NCI-H69 (cell line): ENCODE measurements at regions not wholly inside any gene's neighbourhood (a gene's known extent, or its start where the extent isn't known, plus 50 kb on each side); places are given as distances from the start of the nearest gene placed in this dataset.
"Not testable (repeated sequence)": the region's sequence is repeated elsewhere in the genome, so short reads cannot be mapped to it uniquely, and the experiment has no call there.

Source experiments
- DNase-seq: peaks from one replicate; lab custom pipeline; 2025; lab: John Stamatoyannopoulos, UW

GRCh38 chr18:64718808-64719207, 569.9 kb upstream of the LINC00305 start:
- no peak for DNase-seq

DNA sequence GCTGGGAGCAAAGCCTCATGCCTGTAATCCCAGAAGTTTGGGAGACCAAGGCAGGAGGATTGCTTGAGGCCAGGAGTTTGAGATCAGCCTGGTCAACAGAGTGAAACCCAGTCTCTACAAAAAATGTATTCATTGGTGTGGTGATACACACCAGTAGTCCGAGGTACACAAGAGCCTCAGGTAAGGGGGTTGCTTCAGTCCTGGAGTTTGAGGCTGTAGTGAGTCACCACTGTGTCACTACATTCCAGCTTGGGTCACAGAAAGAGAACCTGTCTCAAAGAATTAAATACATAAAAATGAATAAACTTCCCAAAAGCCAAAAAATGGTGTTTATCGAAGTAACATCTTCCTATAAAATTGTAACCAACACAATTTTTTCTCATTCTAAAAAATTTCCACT, 568.1 kb upstream of the LINC00305 start:
- no peak for DNase-seq

DNA sequence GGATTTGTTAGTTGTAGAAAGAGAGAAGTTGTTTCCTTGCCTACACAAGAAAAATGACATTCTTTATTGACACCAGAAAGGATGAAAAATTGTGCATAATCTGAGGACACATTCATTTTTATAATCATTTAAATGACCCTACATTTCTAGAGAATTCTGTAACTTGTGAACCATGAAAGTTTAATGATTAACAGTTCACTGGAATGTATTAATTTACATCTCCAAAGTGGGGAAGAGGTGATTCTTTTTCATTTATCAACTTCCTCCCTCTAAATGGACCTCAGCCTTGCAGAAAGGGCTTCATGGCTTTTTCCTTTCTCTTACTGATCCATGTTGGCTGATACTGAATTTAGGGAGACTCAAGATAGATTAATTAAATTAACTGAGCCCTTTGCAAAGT, 565.2 kb upstream of the LINC00305 start:
- DNase-seq = no peak

DNA sequence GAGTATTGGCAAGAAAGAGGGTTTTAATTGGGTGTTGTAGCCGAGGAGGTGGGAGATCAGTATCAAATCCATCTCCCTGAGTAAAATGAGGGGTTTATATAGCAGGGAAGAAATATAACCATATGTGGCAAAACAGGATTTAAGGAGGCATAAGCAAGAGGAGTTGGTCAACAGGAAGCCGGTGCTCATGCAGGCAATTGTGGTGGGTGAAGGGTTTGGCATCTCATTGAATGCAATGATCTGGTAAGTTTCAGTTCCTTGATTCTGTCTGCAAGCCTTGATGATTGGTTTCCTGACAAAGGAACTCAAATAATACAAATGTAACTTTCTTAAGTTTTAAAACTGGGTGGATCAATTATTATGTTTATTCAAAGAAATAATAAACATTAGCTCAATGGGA, 564.4 kb upstream of the LINC00305 start:
- no peak for DNase-seq

GRCh38 chr18:64712035-64712434, 563.1 kb upstream of the LINC00305 start:
- no peak for DNase-seq

DNA sequence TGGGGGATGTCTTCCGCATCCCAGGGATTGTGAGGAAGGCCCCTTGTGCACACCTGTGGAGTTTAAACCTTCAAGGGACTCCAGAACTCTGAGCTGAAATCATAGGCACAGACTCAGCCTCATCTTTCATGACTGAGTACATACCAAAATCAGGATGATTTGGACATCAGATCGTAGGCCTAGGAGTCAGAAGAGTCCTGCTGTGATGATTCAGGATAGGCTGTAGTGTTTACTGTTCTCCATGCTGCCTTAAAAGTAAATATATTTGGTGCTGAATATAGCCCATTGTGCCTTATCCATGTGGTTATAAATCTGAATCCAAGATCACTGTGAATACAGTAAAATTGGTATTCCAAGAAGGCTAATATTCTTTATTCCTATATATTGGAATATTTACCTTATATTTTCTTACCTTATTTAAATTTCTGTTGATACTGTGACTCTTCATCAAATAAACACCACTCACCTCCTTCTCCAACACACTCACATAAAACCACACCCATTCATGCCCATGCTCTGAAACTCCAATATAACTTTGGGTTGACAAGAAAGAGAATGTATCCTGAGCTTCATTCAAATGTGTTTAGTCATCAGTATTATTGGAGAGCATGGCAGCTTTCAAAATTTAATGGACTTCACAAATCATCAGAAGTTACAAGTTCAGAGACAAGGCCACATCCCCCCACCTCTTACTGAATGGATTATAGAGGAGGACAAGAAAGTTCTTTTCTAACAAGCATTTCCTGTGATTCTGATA, 561.4 kb upstream of the LINC00305 start:
- peak; percentile 36 for DNase-seq

GRCh38 chr18:64707052-64707451, 558.2 kb upstream of the LINC00305 start:
- DNase-seq = no peak

GRCh38 chr18:64699081-64699480, 550.2 kb upstream of the LINC00305 start:
- DNase-seq = no peak

DNA sequence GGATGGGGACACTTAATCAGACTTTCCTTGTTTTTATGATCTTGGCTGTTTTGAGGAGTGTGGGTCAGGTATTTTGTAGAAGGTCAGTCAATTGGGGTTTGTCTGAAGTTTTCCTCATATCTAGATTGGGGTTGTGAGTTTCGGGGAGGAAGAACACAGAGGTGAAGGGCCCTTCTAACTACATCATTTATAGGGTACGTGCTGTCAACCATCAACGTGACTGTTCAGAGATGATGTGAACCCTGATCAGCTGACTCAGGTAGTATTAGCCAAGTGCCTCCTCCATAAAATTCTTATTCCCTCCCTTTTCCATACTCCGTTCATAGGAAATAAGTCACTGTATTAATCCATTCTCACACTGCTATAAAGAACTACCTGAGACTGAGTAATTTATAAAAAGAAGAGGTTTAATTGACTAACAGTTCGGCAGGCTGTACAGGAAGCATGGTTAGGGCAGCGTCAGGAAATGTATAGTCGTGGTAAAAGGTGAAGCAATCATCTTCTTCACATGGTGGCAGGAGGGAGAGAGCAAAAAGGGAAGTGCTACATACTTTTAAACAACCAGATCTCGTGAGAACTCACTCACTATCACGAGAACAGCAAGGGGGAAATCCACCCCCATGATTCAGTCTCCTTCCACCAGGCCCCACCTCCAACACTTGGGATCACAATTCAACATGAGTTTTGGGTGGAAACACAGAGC, 547.1 kb upstream of the LINC00305 start:
- DNase-seq = no peak

DNA sequence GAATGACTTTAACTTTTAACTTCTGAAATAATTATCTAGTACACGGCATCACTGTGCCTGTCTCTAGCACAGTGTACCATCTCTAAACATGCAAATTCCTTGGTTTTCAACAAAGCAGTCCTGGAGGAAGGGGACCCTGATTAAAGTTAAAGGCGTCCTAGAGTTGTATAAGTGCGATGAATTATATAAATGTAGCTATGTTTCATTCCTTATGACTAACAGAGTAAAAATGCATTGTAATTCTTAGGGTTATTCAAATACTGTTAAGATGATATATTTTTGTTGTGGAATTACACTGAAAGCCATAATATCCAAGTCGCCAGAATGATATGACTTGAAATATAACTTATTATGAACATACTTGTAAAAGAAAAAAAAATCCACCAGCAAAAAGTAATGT, 544.9 kb upstream of the LINC00305 start:
- no peak for DNase-seq

GRCh38 chr18:64692826-64693225, 543.9 kb upstream of the LINC00305 start:
- no peak for DNase-seq

DNA sequence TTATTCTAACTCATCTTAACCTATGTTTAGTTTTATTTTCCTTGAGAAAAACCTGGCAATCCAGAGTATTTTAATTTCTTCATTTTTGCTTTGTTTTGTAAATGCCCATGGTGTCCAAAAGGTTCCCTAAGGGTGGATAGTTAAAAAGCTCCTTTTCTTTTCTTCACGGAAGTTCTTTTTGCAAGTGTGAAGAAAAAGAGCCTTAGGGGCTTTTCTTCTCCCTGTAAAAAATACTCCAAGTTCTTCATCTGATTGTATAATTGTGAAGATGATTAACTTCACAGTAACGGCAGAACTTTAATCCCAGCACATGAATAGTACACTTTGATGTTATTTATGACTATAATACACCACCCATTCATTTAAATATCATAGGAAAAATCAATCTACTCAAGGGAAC, 530.2 kb upstream of the LINC00305 start:
- DNase-seq = no peak

DNA sequence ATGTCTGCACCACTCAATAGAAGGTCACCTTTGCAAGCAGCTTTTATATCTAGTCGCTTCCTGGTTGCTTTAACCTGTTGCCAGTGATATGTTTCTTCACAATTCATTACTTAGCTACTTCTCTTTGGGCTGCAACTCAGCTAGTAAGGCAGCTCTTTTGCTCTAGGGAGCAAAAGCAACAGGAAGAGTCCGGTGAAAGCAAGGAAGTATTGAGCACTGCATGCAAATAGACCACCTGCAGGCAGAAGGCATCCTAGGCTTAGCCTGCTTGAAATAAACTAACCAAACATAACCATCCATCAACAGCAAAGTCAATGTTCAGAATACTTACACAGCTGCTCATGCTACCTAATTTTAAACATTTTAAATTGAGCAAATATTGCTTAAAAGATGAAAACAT, 529.2 kb upstream of the LINC00305 start:
- peak; percentile 35 for DNase-seq

DNA sequence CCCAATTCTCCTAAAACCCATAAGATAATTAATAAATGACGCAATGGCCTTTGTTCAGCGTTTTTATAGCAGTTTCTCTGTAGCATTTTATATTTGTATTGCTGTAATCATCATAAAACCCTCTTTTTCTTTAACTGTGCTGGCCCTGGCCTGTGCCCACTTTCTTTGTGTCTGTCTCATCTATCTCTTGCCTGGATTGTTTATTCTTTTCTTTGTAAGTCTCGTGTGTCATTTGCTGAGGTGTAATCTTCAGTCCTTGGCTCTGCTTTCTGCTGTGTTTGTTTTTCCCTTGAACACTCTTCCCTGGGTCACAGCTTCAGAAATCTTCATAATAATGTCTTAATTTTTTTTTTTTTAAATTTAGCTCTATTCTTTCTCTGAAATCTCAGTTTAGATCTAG, 525.8 kb upstream of the LINC00305 start:
- peak; percentile 37 for DNase-seq

GRCh38 chr18:64671293-64671692, 522.4 kb upstream of the LINC00305 start:
- not testable (repeated sequence) for DNase-seq

- DNase-seq = peak; percentile 42
Measured at GRCh38 chr18:64668461-64668962, 519.6 kb upstream of the LINC00305 start.

DNA sequence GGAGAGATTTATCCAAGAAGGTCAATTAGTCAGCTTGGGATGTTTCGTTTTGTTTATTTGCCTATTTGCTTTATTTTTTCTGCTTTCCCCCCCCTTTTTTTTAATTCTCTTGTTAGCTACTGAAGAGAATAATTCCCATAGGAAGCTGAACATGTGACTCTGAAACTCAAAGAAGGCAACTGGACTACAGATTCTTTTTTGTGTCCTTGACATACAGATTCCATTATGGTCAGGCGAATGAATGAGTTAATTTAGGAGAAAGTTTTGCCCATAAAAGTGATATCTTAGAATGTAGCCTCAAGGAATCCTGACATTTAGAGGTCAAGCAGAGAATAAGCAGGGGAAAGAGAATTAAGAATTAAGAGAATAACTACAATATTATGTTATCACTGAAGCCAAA, 514.2 kb upstream of the LINC00305 start:
- no peak for DNase-seq

- peak; percentile 86 for DNase-seq
Measured at GRCh38 chr18:64659196-64659595, 510.3 kb upstream of the LINC00305 start.

GRCh38 chr18:64653068-64653467, 504.2 kb upstream of the LINC00305 start:
- no peak for DNase-seq

DNA sequence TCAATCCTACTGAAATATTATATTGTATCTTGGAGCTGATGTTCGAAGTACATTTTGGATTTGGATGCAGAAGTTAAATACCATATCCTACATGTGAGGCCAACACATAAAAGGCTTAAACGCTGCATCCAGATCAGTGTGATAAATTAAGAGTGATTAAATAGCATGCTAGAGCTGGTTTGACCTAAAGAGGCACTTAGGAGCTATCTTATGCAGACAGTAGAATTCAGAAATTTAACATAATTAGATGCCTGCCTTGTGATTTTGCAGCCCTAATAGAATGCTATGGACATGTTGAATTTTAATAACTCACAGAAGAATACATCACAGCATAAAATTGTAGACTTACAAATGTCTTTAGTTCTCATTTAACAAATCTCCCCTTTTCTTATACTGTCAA, 501.2 kb upstream of the LINC00305 start:
- DNase-seq = no peak

- no peak for DNase-seq
Measured at GRCh38 chr18:64645753-64646152, 496.9 kb upstream of the LINC00305 start.

DNA sequence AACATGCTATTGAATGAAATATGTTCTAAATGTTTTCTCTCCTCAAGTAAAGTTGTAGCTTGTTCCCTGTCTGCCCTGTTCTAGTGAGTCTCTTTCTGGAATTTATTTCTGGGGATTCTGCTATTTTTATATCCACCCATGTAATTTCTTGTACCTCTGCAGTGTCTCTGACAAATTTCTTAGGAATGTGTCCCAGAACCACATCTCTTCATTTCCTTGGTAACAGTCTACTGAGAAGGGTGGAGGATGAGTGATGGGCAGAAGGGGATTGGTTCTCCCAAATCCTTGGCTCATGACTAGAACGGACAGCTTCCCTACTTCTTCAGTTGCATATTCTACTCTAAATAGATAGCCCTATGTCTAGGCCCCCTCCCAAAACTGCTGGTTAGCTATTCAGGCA, 490.6 kb upstream of the LINC00305 start:
- no peak for DNase-seq

GRCh38 chr18:64620971-64621560, 472.2 kb upstream of the LINC00305 start:
- peak; percentile 30 for DNase-seq
